SIG-M5 treated with dmso at 0.1 percent for 504 hours (cell line): ENCODE measurements at regions not wholly inside any gene's neighbourhood (a gene's known extent, or its start where the extent isn't known, plus 50 kb on each side); places are given as distances from the start of the nearest gene placed in this dataset.
"Not testable (repeated sequence)": the region's sequence is repeated elsewhere in the genome, so short reads cannot be mapped to it uniquely, and the experiment has no call there.

Experiments
- DNase-seq: peaks from one replicate; lab custom pipeline; 2025; ENCODE audit not compliant: unreplicated experiment; lab: John Stamatoyannopoulos, UW

DNA sequence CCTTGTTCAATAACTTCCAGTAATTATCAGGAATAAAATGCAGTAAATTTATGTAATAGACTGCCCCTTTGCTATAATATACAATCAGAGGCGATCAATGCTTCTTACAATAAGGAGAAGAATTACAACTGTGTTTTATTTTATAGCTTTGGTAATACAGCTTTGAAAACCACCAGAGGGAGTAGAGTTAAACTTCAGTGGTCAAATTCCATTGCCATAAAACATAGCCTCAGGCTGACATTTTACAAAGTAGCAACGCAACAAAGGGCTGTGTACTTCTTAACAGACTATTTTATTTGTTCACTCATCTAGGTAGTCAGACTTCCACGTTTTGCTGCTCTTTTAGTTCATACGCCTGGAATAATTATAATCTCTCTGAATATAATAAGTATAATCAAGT lies 58.5 kb downstream of the TEX13C start:
- no peak for DNase-seq

GRCh38 chrX:125378770-125379169 lies 59.1 kb downstream of the TEX13C start:
- DNase-seq: no peak

- no peak for DNase-seq
Observed at GRCh38 chrX:125382148-125382628, 62.5 kb downstream of the TEX13C start.

DNA sequence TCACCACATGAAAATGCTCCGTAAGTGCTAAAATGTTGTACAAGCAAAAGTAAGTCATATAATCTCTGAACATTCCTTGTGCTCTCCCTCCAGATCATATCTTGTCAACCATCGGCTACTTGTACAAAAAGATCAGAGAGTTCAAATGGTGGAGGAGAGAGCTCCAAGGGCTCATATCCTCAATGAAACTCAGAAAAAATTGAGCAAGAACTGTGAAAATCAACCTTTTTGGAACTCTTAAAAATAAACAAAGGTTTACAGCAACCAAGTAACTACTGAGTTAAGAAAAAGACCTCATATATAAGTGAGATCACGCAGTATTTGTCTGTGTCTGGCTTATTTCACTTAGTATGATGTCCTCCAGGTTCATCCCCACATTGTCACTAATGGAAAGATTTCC lies 63.2 kb downstream of the TEX13C start:
- DNase-seq: no peak

DNA sequence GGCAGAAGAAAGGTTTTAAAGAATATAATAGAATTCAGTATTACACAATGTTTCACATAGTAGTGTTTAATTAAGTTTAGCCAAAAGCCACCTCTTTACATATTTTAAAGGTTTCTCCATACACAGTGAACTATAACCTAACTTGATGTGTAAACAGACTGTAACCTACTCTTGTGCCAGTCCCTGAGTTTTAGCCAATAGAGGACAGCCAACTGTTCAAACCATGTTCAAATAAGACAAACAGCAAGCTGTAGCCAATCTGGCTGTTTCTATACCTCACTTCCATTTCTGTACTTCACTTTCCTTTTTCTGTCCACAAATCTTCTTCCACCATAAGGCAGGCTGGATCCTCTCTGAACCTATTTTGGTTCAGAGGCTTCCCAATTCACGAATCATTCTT lies 65.2 kb downstream of the TEX13C start:
- no peak for DNase-seq

DNA sequence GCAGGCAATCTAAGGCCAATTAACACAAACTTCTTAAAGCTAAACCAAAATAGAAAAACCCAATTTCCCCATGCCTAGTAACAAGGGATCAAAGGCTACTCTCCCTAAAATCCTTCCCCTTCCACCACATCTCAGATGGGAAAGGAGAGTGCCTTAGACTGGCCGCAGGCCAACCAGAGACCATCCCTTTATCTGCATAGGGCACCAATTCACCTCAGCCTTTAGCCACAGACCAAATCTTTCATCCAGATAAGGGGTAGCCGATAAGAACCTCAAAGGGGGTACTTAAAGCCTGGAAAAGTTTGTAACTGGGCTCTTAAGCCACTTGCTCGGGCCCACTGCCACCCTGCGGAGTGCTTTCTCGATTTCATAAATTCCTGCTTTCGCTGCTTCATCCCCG lies 68.3 kb downstream of the TEX13C start:
- DNase-seq: no peak

GRCh38 chrX:125394449-125394848 lies 74.8 kb downstream of the TEX13C start:
- DNase-seq: no peak

DNA sequence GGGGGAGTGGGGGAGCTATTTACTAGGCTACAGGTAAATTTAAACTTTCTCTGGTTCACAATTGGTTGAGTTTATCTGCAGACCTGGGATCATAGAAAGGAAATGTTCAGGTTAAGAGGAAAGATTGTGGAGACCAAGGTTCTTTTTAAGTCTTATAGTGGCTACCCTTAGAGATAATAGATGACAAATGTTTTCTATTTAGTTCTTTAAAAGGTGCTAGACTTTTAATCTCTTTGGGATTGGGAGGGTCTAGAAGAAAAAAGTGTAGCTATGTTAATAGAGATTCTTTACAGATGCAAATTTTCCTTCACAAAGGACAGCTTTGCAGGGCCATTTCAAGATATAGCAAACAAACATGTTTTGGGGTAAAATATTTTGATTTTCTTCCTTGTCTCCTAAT lies 76.0 kb downstream of the TEX13C start:
- no peak for DNase-seq

- DNase-seq: no peak
Observed at GRCh38 chrX:125398959-125399440, 79.3 kb downstream of the TEX13C start.

DNA sequence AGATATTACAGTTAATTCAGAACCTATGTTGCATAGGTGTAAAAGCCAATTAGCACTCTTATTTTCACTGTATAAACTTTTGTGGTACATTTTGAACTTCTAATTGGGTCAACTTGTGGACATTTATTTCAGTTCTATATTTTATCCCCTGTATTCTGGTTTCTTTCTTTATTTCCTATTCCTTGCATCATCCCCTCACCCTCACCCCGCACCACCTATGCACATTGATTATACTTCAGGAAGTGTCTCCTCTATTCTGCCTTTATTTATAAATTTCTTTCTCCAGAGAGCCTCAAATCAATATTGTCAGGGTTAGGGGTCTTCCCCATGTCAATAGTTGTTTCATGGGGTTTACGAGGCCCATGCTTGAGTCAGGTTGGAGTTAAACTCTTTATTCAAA lies 83.1 kb downstream of the TEX13C start:
- DNase-seq: no peak

- DNase-seq: no peak
Observed at GRCh38 chrX:125404667-125405160, 85.0 kb downstream of the TEX13C start.

GRCh38 chrX:125405339-125405738 lies 85.7 kb downstream of the TEX13C start:
- DNase-seq: no peak

DNA sequence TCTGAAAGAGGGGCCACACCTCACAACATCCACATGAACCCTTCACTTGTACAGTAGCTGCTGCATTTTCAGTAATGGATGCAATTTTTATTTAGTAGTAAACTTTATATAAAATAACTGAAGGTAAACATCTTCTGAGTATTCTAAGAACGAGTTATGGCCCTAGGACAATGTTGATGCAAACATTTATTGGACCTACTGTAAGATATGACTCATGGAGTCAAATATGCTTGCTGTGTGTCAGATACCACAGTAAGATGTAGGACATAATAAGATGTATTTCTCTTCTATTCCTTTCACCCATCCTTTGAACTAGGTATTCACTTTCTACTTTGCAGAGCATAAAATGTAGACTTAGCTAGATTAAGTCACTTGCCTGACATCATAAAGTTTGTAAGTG lies 87.6 kb downstream of the TEX13C start:
- no peak for DNase-seq

DNA sequence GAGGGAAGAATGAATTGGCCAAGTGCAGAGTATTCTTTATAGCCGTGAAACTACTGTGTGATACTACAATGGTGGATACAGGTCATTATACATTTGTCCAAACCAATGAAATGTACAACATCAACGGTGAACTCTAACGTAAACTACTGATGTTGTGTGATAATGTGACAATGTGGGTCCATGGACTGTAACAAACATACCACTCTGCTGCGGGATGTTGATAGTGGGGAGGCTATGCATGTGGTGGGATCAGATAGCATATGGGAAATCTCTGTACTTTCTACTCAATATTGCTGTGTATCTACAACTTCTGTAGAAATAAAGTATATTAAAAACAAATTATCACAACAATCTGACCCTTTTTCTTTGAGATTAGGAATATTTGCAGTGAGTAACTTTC lies 101.1 kb downstream of the TEX13C start:
- no peak for DNase-seq

DNA sequence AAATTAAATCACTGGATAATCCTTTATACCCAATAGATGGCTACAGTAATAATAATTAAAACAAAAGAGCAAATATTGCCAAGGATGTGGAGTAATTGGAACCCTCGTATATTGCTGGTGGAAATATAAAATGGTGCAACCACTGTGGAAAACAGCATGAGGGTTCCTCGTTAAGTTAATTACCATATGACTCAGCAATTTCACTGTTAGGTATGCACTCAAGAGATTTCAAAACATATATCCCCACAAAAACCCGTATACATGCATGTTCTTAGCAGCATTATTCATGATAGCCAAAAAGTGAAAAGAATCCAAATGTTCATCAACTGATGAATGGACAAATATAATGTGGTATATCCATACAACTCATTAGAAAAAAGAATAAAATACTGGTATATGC lies 103.3 kb downstream of the TEX13C start:
- DNase-seq: no peak

- DNase-seq: no peak
Observed at GRCh38 chrX:125424536-125424935, 104.9 kb downstream of the TEX13C start.

DNA sequence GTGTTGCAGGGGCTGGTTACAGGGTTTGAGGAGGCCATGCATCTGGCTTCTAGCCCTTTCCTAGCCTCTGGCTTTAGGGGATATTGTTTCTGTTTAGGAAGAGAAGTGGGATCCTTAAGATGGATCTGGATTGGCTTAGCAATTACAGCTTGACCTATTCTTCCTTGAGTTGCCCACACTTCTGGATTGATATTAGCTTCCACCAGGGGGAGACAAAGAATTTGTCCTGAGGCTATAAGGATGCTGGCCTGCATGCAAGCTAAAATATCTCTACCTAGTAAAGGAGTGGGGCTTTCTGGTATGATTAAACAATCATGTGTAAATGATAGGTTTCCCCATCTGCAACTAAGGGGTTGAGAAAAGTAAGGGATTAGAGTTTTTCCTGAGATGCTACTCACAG lies 117.2 kb downstream of the TEX13C start:
- DNase-seq: peak; percentile 1

- no peak for DNase-seq
Observed at GRCh38 chrX:125439194-125439849, 119.7 kb downstream of the TEX13C start.

DNA sequence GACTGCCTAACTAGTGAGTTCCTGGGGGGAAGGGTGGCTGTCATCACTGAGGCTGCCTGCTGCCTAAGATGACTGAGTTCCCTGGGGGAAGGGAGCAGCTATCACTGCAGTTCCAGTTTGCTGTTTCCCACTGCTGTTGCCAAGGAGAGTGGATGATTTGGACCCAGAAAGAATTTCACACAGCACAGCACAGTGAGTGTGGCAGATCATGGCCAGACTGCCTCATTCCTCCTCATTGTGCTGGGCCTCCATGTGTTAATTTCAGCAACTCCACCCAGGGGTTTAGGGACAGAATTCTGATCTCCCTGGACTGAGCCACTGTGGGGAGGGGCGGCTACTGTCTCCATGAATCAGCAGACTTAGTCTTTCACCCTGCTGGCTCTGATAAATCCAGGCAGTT lies 125.0 kb downstream of the TEX13C start:
- no peak for DNase-seq

- no peak for DNase-seq
Observed at GRCh38 chrX:125475482-125475881, 155.8 kb downstream of the TEX13C start.

DNA sequence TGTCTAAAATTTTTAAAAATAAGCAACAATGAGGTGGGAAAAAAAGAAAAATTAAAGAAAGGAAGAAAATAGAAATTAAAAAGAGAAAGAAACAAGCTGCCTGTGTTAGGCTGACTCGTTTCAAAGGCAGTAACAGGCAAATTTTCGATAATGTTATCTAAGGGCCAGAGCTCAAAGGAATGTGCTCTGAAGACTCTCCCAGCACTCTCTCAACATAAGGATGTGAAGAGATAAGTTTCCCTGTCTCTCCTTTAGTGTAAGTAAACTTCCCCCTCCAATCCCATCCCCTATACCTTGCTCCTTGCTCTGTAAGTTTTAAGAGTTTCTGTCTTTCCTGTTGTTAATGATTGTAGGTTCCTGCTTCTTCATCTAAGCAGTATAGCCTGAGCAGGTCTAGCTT lies 172.8 kb downstream of the TEX13C start:
- DNase-seq: no peak

DNA sequence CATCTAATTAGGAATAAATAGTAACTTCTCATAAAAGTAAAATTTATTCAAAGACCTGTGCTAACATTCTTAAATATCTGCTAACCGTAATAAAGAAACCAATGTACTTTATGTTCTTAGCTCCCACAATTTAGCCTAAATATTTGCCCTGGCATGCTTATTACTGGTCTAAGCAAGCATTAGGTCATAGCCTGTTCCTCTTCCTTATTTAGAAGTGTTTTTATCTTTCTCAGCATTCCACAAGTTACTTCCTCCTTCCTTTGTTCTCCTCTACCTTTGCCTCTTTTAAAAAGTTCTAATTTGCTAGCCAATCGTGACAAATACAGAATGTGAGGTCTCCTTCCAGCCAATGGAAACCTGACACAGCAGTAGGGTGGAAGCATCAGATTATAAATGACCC lies 173.3 kb downstream of the TEX13C start:
- DNase-seq: not testable (repeated sequence)

- no peak for DNase-seq
Observed at GRCh38 chrX:125497667-125498066, 178.0 kb downstream of the TEX13C start.
